Liver (tissue), 8 donors: ENCODE measurements at regions not wholly inside any gene's neighbourhood (a gene's known extent, or its start where the extent isn't known, plus 50 kb on each side); places are given as distances from the start of the nearest gene placed in this dataset.

Source experiments
- DNase-seq: peaks from one replicate; pipeline ENCODE4 v3.0.0-alpha.2; 2017; ENCODE audit warnings: low spot score
- H3K27ac ChIP-seq, 2 donors: one replicate each; pipeline ENCODE4 v1.7.0; 2013; ENCODE audit warnings: inconsistent platforms in 2 of 2, low read length in 2 of 2, control low read depth in 1 of 2, low read depth in 1 of 2, mild to moderate bottlenecking in 1 of 2
- H3K27me3 ChIP-seq, 4 donors: one replicate each; pipeline versions ENCODE4 v1.6.1 to v1.7.0; 2013; ENCODE audit warnings: low read length in 3 of 4, inconsistent platforms in 1 of 4, mild to moderate bottlenecking in 1 of 4, moderate library complexity in 1 of 4; ENCODE audit not compliant: control insufficient read depth in 4 of 4, insufficient read depth in 4 of 4
- H3K36me3 ChIP-seq, 4 donors: one replicate each; pipeline versions ENCODE4 v1.6.1 to v1.7.0; 2013; ENCODE audit warnings: low read length in 3 of 4, mild to moderate bottlenecking in 3 of 4, low read depth in 1 of 4, moderate library complexity in 1 of 4; ENCODE audit not compliant: control insufficient read depth in 4 of 4, insufficient read depth in 3 of 4
- H3K4me1 ChIP-seq, 4 donors: one replicate each; pipeline versions ENCODE4 v1.6.1 to v1.7.0; 2013; ENCODE audit warnings: low read length in 3 of 4, mild to moderate bottlenecking in 3 of 4, moderate library complexity in 1 of 4; ENCODE audit not compliant: control insufficient read depth in 4 of 4, insufficient read depth in 4 of 4
- H3K4me3 ChIP-seq, 3 donors: one replicate each; pipeline versions ENCODE4 v1.6.1 to v1.7.0; 2013; ENCODE audit warnings: low read length in 3 of 3, control low read depth in 1 of 3, low read depth in 1 of 3, mild to moderate bottlenecking in 1 of 3
- H3K9ac ChIP-seq, 2 donors: one replicate each; pipeline ENCODE4 v1.7.0; 2013; ENCODE audit warnings: low read length in 2 of 2, mild to moderate bottlenecking in 2 of 2, moderate library complexity in 2 of 2, control low read depth in 1 of 2, low read depth in 1 of 2
- H3K9me3 ChIP-seq, 4 donors: one replicate each; pipeline versions ENCODE4 v1.6.1 to v1.7.0; 2013; ENCODE audit warnings: low read length in 3 of 4; ENCODE audit not compliant: control insufficient read depth in 4 of 4
- CTCF ChIP-seq: fragments of 150-350 bp; IDR thresholded peaks from 2 replicates; pipeline ENCODE4 v1.5.1; 2017; ENCODE audit warnings: improper control_type of control experiment, low read depth, low read length; ENCODE audit not compliant: missing input control
- EGR1 ChIP-seq, 2 donors: IDR thresholded peaks; 2 replicates each; pipeline ENCODE4 v1.6.1; 2016 to 2018; ENCODE audit warnings: antibody characterized with exemption in 2 of 2, low read depth in 2 of 2
- FOXA1 ChIP-seq: IDR thresholded peaks from 2 replicates; pipeline ENCODE4 v1.6.1; 2016; ENCODE audit warnings: antibody characterized with exemption
- FOXA2 ChIP-seq: IDR thresholded peaks from 2 replicates; pipeline ENCODE4 v1.6.1; 2016; ENCODE audit warnings: antibody characterized with exemption
- GABPA ChIP-seq, 2 donors: IDR thresholded peaks in 1 of 2; conservative IDR thresholded peaks in 1 of 2; 2 replicates each; pipeline ENCODE4 v1.6.1; 2016; ENCODE audit warnings: antibody characterized with exemption in 2 of 2, mild to moderate bottlenecking in 1 of 2, moderate library complexity in 1 of 2
- HNF4A ChIP-seq, 2 donors: conservative IDR thresholded peaks; 2 replicates each; pipeline ENCODE4 v1.6.1; 2016; ENCODE audit warnings: antibody characterized with exemption in 2 of 2, mild to moderate bottlenecking in 2 of 2
- HNF4G ChIP-seq: IDR thresholded peaks from 2 replicates; pipeline ENCODE4 v1.6.1; 2016; ENCODE audit warnings: antibody characterized with exemption
- JUND ChIP-seq, 2 donors: IDR thresholded peaks; 2 replicates each; pipeline ENCODE4 v1.6.1; 2016; ENCODE audit warnings: antibody characterized with exemption in 2 of 2
- MAX ChIP-seq: IDR thresholded peaks from 2 replicates; pipeline ENCODE4 v1.6.1; 2016; ENCODE audit warnings: antibody characterized with exemption
- NR2F2 ChIP-seq: IDR thresholded peaks from 2 replicates; pipeline ENCODE4 v1.6.1; 2016; ENCODE audit warnings: antibody characterized with exemption
- RAD21 ChIP-seq, 2 donors: IDR thresholded peaks; 2 replicates each; pipeline ENCODE4 v1.6.1; 2016; ENCODE audit warnings: antibody characterized with exemption in 2 of 2, mild to moderate bottlenecking in 2 of 2
- RXRA ChIP-seq, 2 donors: IDR thresholded peaks; 2 replicates each; pipeline ENCODE4 v1.6.1; 2017 to 2018; ENCODE audit warnings: antibody characterized with exemption in 2 of 2, mild to moderate bottlenecking in 1 of 2
- SP1 ChIP-seq: IDR thresholded peaks from 2 replicates; pipeline ENCODE4 v1.6.1; 2018; ENCODE audit warnings: antibody characterized with exemption, mild to moderate bottlenecking
- TAF1 ChIP-seq: conservative IDR thresholded peaks from 2 replicates; pipeline ENCODE4 v1.6.1; 2016; ENCODE audit warnings: antibody characterized with exemption, mild to moderate bottlenecking
- YY1 ChIP-seq: IDR thresholded peaks from 2 replicates; pipeline ENCODE4 v1.6.1; 2016; ENCODE audit warnings: antibody characterized with exemption, mild to moderate bottlenecking
- ZBTB33 ChIP-seq: IDR thresholded peaks from 2 replicates; pipeline ENCODE4 v1.6.1; 2016; ENCODE audit warnings: antibody characterized with exemption
- WGBS: extraction: QIAGEN DNeasy Blood & Tissue Kit; methylation state at CpG from one replicate; pipeline ENCODE4 v1.1.7; 2013; 5-methylcytosine and 5-hydroxymethylcytosine counted together
- TF ChIP-seq, protein P1 (sequence below): IDR thresholded peaks from 2 replicates; pipeline ENCODE4 v1.6.1; 2016; ENCODE audit warnings: antibody characterized with exemption
- TF ChIP-seq, protein P2 (sequence below): IDR thresholded peaks from 2 replicates; pipeline ENCODE4 v1.6.1; 2016; ENCODE audit warnings: antibody characterized with exemption, mild to moderate bottlenecking
- donor health status: healthy.
- donor health status: healthy.
- donor health status: healthy.
- donor health status: healthy.
- donor health status: healthy.

DNA sequence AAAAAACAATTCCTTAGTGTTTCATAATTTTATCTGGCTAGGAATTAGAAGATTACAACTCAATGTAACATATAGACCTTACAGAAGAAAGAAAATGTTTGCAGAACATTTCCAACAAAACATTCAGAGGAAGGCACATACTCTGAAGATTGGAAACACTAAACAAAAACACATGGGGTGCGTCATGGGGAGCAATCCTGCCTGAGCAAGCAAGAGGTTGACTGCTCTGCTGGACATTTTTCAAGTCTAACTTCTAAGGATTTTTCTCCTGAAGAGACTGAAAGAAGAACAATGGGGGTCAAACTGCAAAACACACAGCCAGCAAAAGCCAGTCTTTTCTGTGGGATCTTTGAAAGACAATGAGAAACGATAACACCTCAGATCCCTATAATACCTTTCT lies 182.8 kb downstream of the GUCY2F start:
- Histone ChIP-seq H3K27ac (no peak overlapping the region), H3K9me3 (no peaks in the 10 kb centered on the region), H3K4me1 (no peaks in the 10 kb centered on the region), H3K27me3 (peaks cover 0 to 6% (median 0%) of the 10 kb centered on the region in 4 donors), H3K36me3 (no peaks in the 10 kb centered on the region), H3K9ac (no peak overlapping the region), H3K4me3 (no peak overlapping the region)
- TF ChIP-seq HNF4G (no peak), RAD21 (IDR thresholded peaks at IDR 0.05) (no peak), JUND (IDR thresholded peaks at IDR 0.05) (no peak), FOXA1 (no peak), YY1 (no peak), FOXA2 (no peak), GABPA (IDR thresholded peaks at IDR 0.05 in 1 of 2, conservative IDR thresholded peaks at IDR 0.05 in 1 of 2) (no peak), NR2F2 (no peak), EGR1 (IDR thresholded peaks at IDR 0.05; ENCODE audit: low read depth in 2 of 2) (no peak), RXRA (IDR thresholded peaks at IDR 0.05) (no peak), HNF4A (conservative IDR thresholded peaks at IDR 0.05) (no peak), MAX (no peak), CTCF (no peak), TAF1 (no peak), SP1 (no peak)
- TF ChIP-seq, protein P1, sequence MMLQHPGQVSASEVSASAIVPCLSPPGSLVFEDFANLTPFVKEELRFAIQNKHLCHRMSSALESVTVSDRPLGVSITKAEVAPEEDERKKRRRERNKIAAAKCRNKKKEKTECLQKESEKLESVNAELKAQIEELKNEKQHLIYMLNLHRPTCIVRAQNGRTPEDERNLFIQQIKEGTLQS = no peak
- TF ChIP-seq, protein P2, sequence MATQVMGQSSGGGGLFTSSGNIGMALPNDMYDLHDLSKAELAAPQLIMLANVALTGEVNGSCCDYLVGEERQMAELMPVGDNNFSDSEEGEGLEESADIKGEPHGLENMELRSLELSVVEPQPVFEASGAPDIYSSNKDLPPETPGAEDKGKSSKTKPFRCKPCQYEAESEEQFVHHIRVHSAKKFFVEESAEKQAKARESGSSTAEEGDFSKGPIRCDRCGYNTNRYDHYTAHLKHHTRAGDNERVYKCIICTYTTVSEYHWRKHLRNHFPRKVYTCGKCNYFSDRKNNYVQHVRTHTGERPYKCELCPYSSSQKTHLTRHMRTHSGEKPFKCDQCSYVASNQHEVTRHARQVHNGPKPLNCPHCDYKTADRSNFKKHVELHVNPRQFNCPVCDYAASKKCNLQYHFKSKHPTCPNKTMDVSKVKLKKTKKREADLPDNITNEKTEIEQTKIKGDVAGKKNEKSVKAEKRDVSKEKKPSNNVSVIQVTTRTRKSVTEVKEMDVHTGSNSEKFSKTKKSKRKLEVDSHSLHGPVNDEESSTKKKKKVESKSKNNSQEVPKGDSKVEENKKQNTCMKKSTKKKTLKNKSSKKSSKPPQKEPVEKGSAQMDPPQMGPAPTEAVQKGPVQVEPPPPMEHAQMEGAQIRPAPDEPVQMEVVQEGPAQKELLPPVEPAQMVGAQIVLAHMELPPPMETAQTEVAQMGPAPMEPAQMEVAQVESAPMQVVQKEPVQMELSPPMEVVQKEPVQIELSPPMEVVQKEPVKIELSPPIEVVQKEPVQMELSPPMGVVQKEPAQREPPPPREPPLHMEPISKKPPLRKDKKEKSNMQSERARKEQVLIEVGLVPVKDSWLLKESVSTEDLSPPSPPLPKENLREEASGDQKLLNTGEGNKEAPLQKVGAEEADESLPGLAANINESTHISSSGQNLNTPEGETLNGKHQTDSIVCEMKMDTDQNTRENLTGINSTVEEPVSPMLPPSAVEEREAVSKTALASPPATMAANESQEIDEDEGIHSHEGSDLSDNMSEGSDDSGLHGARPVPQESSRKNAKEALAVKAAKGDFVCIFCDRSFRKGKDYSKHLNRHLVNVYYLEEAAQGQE = no peak
- DNase-seq = no peak
- WGBS = 62% methylated on average over 2 of the region's 2 CpGs

DNA sequence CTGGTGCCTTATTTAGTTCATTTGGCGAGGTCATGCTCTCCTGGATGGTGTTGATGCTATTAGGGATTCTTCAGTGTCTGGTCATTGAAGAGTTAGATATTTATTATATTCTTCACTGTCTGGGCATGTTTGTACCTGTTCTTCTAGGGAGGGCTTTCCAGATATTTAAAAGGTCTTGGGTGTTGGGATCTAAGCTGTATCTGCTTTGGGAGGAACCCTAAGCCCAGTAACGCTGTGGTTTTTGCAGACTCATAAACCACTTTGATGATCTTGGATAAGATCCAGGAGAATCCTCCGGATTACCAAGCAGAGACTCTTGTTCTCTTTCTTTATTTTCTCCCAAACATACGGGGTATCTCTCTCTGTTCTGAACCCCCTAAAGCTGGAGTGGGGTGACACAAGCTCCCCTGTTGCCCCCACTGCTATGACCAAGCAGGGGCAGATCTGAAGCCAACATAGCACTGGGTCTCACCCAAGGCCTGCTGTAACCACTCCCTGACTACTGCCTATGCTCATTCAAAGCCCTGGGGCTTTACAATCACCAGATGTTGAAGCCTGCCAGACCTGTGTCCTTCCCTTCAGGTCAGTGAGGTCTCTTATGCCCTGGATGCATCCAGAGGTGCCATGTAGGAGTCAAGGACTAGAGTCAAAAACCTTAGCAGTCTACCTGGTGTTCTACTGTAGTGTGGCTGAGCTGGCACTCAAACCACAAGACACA lies 187.6 kb downstream of the GUCY2F start:
- H3K36me3 ChIP-seq = no peaks in the 10 kb centered on the region
- WGBS = 63% methylated on average over 4 of the region's 4 CpGs
- no peaks in the 10 kb centered on the region for H3K9me3 ChIP-seq
- no peak overlapping the region for H3K4me3 ChIP-seq
- no peaks in the 10 kb centered on the region for H3K4me1 ChIP-seq
- DNase-seq = no peak
- no peak overlapping the region for H3K27ac ChIP-seq
- peaks cover 0 to 6% (median 0%) of the 10 kb centered on the region in 4 donors for H3K27me3 ChIP-seq
- H3K9ac ChIP-seq = no peak overlapping the region
- TF ChIP-seq CTCF (no peak), JUND (IDR thresholded peaks at IDR 0.05) (no peak), RAD21 (IDR thresholded peaks at IDR 0.05) (no peak), SP1 (no peak), ZBTB33 (no peak), GABPA (IDR thresholded peaks at IDR 0.05 in 1 of 2, conservative IDR thresholded peaks at IDR 0.05 in 1 of 2) (no peak)
- TF ChIP-seq, protein P2 = no peak
